ENCODE measurements at regions not wholly inside any gene's neighbourhood (a gene's known extent, or its start where the extent isn't known, plus 50 kb on each side); places are given as distances from the start of the nearest gene placed in this dataset.

GRCh38 chr20:24718277-24718676, 230.8 kb upstream of the CST7 start:
- DNase-seq (ENCODE audit: low read depth in 2 of 3, low spot score in 2 of 3): no peak

GRCh38 chr20:24718696-24719095, 230.4 kb upstream of the CST7 start:
- no peak for DNase-seq (ENCODE audit: low read depth in 2 of 3, low spot score in 2 of 3)

GRCh38 chr20:24720957-24721356, 228.1 kb upstream of the CST7 start:
- no peak for DNase-seq (ENCODE audit: low read depth in 2 of 3, low spot score in 2 of 3)

- DNase-seq (ENCODE audit: low read depth in 2 of 3, low spot score in 2 of 3): no peak
Observed at GRCh38 chr20:24721891-24722568, 227.0 kb upstream of the CST7 start.

GRCh38 chr20:24722586-24722985, 226.5 kb upstream of the CST7 start:
- DNase-seq (ENCODE audit: low read depth in 2 of 3, low spot score in 2 of 3): no peak

GRCh38 chr20:24723186-24723585, 225.9 kb upstream of the CST7 start:
- DNase-seq (ENCODE audit: low read depth in 2 of 3, low spot score in 2 of 3): peak in 2 of 3 donors; percentile 9 to 26

- DNase-seq (ENCODE audit: low read depth in 2 of 3, low spot score in 2 of 3): no peak
Observed at GRCh38 chr20:24723647-24724352, 225.3 kb upstream of the CST7 start.

- DNase-seq (ENCODE audit: low read depth in 2 of 3, low spot score in 2 of 3): no peak
Observed at GRCh38 chr20:24724982-24725533, 224.0 kb upstream of the CST7 start.

- DNase-seq (ENCODE audit: low read depth in 2 of 3, low spot score in 2 of 3): no peak
Observed at GRCh38 chr20:24727795-24728194, 221.3 kb upstream of the CST7 start.

GRCh38 chr20:24729896-24730605, 219.0 kb upstream of the CST7 start:
- no peak for DNase-seq (ENCODE audit: low read depth in 2 of 3, low spot score in 2 of 3)

GRCh38 chr20:24730750-24731149, 218.3 kb upstream of the CST7 start:
- DNase-seq (ENCODE audit: low read depth in 2 of 3, low spot score in 2 of 3): no peak

- no peak for DNase-seq (ENCODE audit: low read depth in 2 of 3, low spot score in 2 of 3)
Observed at GRCh38 chr20:24731312-24731711, 217.8 kb upstream of the CST7 start.

GRCh38 chr20:24732076-24732475, 217.0 kb upstream of the CST7 start:
- no peak for DNase-seq (ENCODE audit: low read depth in 2 of 3, low spot score in 2 of 3)

- DNase-seq (ENCODE audit: low read depth in 2 of 3, low spot score in 2 of 3): no peak
Observed at GRCh38 chr20:24732599-24732998, 216.5 kb upstream of the CST7 start.

- DNase-seq (ENCODE audit: low read depth in 2 of 3, low spot score in 2 of 3): no peak
Observed at GRCh38 chr20:24733416-24733815, 215.7 kb upstream of the CST7 start.

GRCh38 chr20:24734139-24734538, 214.9 kb upstream of the CST7 start:
- no peak for DNase-seq (ENCODE audit: low read depth in 2 of 3, low spot score in 2 of 3)

GRCh38 chr20:24735263-24735662, 213.8 kb upstream of the CST7 start:
- no peak for DNase-seq (ENCODE audit: low read depth in 2 of 3, low spot score in 2 of 3)

GRCh38 chr20:24736131-24736843, 212.8 kb upstream of the CST7 start:
- DNase-seq (ENCODE audit: low read depth in 2 of 3, low spot score in 2 of 3): no peak

GRCh38 chr20:24736844-24737211, 212.2 kb upstream of the CST7 start:
- no peak for DNase-seq (ENCODE audit: low read depth in 2 of 3, low spot score in 2 of 3)

GRCh38 chr20:24737212-24737850, 211.7 kb upstream of the CST7 start:
- no peak for DNase-seq (ENCODE audit: low read depth in 2 of 3, low spot score in 2 of 3)
